Keratinocyte (primary cell): ENCODE measurements at regions not wholly inside any gene's neighbourhood (a gene's known extent, or its start where the extent isn't known, plus 50 kb on each side); places are given as distances from the start of the nearest gene placed in this dataset.

ENCODE experiments used
- DNase-seq: peaks from one replicate; pipeline ENCODE4 v3.0.0-alpha.2; 2011; ENCODE audit warnings: low read depth, missing footprints, low spot score
- FAIRE-seq: peaks from 2 replicates; lab custom pipeline; 2011; peaks lifted over from hg19 to GRCh38; lab: Jason Lieb, UNC
- H2AFZ ChIP-seq: 2 replicates; pipeline ENCODE4 v1.6.0; 2012; ENCODE audit warnings: low read length, control low read depth, inconsistent platforms; ENCODE audit not compliant: control insufficient read depth
- H3K27ac ChIP-seq: 2 replicates; pipeline ENCODE4 v1.5.1; 2011; ENCODE audit warnings: low read length; ENCODE audit not compliant: control insufficient read depth, insufficient read depth
- H3K27me3 ChIP-seq: 3 replicates; pipeline ENCODE4 v1.6.0; 2011; ENCODE audit warnings: low read length; ENCODE audit not compliant: control insufficient read depth, insufficient read depth; ENCODE audit errors: extremely low read depth
- H3K36me3 ChIP-seq, 2 experiments: 2 replicates in 1 of 2; 3 replicates in 1 of 2; pipeline ENCODE4 v1.5.1; 2011; ENCODE audit warnings: low read length in 2 of 2, mild to moderate bottlenecking in 1 of 2; ENCODE audit not compliant: control insufficient read depth in 2 of 2, insufficient read depth in 2 of 2; ENCODE audit errors: extremely low read depth in 1 of 2
- H3K4me1 ChIP-seq: 3 replicates; pipeline ENCODE4 v1.5.1; 2011; ENCODE audit warnings: low read length; ENCODE audit not compliant: control insufficient read depth, insufficient read depth; ENCODE audit errors: extremely low read depth
- H3K4me2 ChIP-seq: 3 replicates; pipeline ENCODE4 v1.6.0; 2011; ENCODE audit warnings: low read depth, low read length; ENCODE audit not compliant: control insufficient read depth, insufficient read depth; ENCODE audit errors: extremely low read depth
- H3K4me3 ChIP-seq, 3 experiments: fragments of 200-600 bp in 1 of 3; sonication (generic) in 1 of 3; 2 replicates in 2 of 3; 3 replicates in 1 of 3; pipeline ENCODE4 v1.5.1; 2011 to 2016; ENCODE audit warnings: low read length in 3 of 3, mild to moderate bottlenecking in 3 of 3, control low read depth in 2 of 3, inconsistent platforms in 1 of 3, low read depth in 1 of 3, mixed read lengths in 1 of 3, mixed run types in 1 of 3, moderate library complexity in 1 of 3; ENCODE audit not compliant: control insufficient read depth in 2 of 3, insufficient read depth in 2 of 3; ENCODE audit errors: extremely low read depth in 1 of 3
- H3K79me2 ChIP-seq: 2 replicates; pipeline ENCODE4 v1.6.0; 2012; ENCODE audit warnings: low read length; ENCODE audit not compliant: control insufficient read depth, insufficient read depth
- H3K9ac ChIP-seq: 3 replicates; pipeline ENCODE4 v1.6.0; 2011; ENCODE audit warnings: low read length; ENCODE audit not compliant: control insufficient read depth, insufficient read depth; ENCODE audit errors: extremely low read depth
- H3K9me1 ChIP-seq: 3 replicates; pipeline ENCODE4 v1.6.0; 2011; ENCODE audit warnings: low read length; ENCODE audit not compliant: control insufficient read depth, insufficient read depth; ENCODE audit errors: extremely low read depth
- H3K9me3 ChIP-seq: 2 replicates; pipeline ENCODE4 v1.5.1; 2012; ENCODE audit warnings: low read depth, low read length; ENCODE audit not compliant: control insufficient read depth
- H4K20me1 ChIP-seq: 3 replicates; pipeline ENCODE4 v1.6.0; 2011; ENCODE audit warnings: low read length; ENCODE audit not compliant: control insufficient read depth, insufficient read depth; ENCODE audit errors: extremely low read depth
- CTCF ChIP-seq, 3 experiments: IDR thresholded peaks in 1 of 3; conservative IDR thresholded peaks in 1 of 3; optimal IDR thresholded peaks in 1 of 3; 2 replicates in 2 of 3; 3 replicates in 1 of 3; pipeline versions ENCODE3 to v1.5.1; 2011; ENCODE audit warnings: low read length in 3 of 3, mild to moderate bottlenecking in 3 of 3, moderate library complexity in 2 of 3, control low read depth in 1 of 3, inconsistent platforms in 1 of 3; ENCODE audit not compliant: insufficient read depth in 2 of 3; ENCODE audit errors: extremely low read depth in 1 of 3
- EZH2 ChIP-seq: IDR thresholded peaks from one replicate; pipeline ENCODE4 v1.6.1; 2012; ENCODE audit warnings: inconsistent platforms, mild to moderate bottlenecking, low read length, moderate library complexity
- dilution Hi-C: fragments of 300-500 bp; cut with MboI; formaldehyde crosslinking; loops from one replicate; pipeline ENCODE4 v1.7.0; 2020; ENCODE audit warnings: low sequenced_read_pairs; ENCODE audit not compliant: extremely low pct_ligation_motif_present

GRCh38 chr13:73940098-73940497 lies 194.1 kb downstream of the KLF12 start:
- Histone ChIP-seq H2AFZ (no peak overlapping the region), H3K9me3 (no peaks in the 10 kb centered on the region), H3K4me3 (no peak overlapping the region), H4K20me1 (no peaks in the 10 kb centered on the region), H3K79me2 (no peaks in the 10 kb centered on the region), H3K4me1 (peaks cover 13% of the 10 kb centered on the region), H3K9ac (no peak overlapping the region), H3K9me1 (no peaks in the 10 kb centered on the region), H3K36me3 (no peaks in the 10 kb centered on the region), H3K27me3 (no peaks in the 10 kb centered on the region), H3K27ac (no peak overlapping the region), H3K4me2 (no peak overlapping the region)
- dilution Hi-C loops: no loop called here
- DNase-seq: no peak
- FAIRE-seq: no peak
- TF ChIP-seq EZH2 (no peak), CTCF (optimal IDR thresholded peaks at IDR 0.05 in 1 of 3, IDR thresholded peaks at IDR 0.05 in 1 of 3, conservative IDR thresholded peaks at IDR 0.05 in 1 of 3; ENCODE audit: extremely low read depth in 1 of 3, insufficient read depth in 2 of 3, low read length in 3 of 3) (no peak)

- H2AFZ ChIP-seq: no peak overlapping the region
- H3K27me3 ChIP-seq: no peaks in the 10 kb centered on the region
- no peaks in the 10 kb centered on the region for H3K9me3 ChIP-seq
- no peak overlapping the region for H3K27ac ChIP-seq
- no peaks in the 10 kb centered on the region for H4K20me1 ChIP-seq
- peaks cover 15% of the 10 kb centered on the region for H3K4me1 ChIP-seq
- H3K79me2 ChIP-seq: no peaks in the 10 kb centered on the region
- dilution Hi-C loops: no loop called here
- FAIRE-seq: no peak
- no peaks in the 10 kb centered on the region for H3K9me1 ChIP-seq
- no peak for TF ChIP-seq CTCF (optimal IDR thresholded peaks at IDR 0.05 in 1 of 3, IDR thresholded peaks at IDR 0.05 in 1 of 3, conservative IDR thresholded peaks at IDR 0.05 in 1 of 3; ENCODE audit: extremely low read depth in 1 of 3, insufficient read depth in 2 of 3, low read length in 3 of 3)
- no peak for TF ChIP-seq EZH2
- H3K9ac ChIP-seq: no peak overlapping the region
- no peaks in the 10 kb centered on the region for H3K36me3 ChIP-seq
- H3K4me3 ChIP-seq: no peak overlapping the region
- no peak for DNase-seq
- H3K4me2 ChIP-seq: no peak overlapping the region
Observed at GRCh38 chr13:73939603-73940002, 194.6 kb downstream of the KLF12 start.
